Esophagus muscularis mucosa (tissue), 3 donors: ENCODE measurements at regions not wholly inside any gene's neighbourhood (a gene's known extent, or its start where the extent isn't known, plus 50 kb on each side); places are given as distances from the start of the nearest gene placed in this dataset.

Source experiments
- POLR2A ChIP-seq: fragments of 450-650 bp; IDR thresholded peaks from one replicate; pipeline ENCODE4 v1.6.1; 2017; ENCODE audit warnings: antibody characterized with exemption, moderate library complexity, mild to moderate bottlenecking, low read depth
- TF ChIP-seq, protein P1 (sequence below), 3 experiments: fragments of 200-600 bp in 2 of 3; fragments of 450-650 bp in 1 of 3; sonication (generic) in 2 of 3; IDR thresholded peaks; one replicate each; pipeline ENCODE4 v1.5.1; 2017 to 2019; ENCODE audit warnings: antibody characterized with exemption in 3 of 3, mild to moderate bottlenecking in 2 of 3, moderate library complexity in 1 of 3

DNA sequence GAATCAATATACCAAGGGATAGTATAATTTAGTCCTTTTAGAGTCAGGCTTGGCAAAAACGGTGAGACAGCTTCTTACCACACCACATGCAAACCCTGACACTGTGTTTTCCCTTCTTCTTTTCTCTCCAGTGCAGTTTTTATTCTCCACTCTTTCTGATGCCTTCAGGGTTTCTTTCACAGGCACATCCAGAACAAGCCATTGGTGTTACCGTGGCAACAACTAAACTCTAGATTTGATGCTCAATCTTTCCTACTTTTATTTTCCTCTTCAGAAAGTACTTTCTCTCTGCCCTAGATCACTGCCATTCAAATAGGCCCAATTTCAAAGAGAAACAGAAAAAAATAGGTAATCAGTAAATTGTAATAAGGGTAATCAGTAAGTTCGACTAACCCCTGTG is 469.8 kb upstream of the POT1 start:
- TF ChIP-seq, protein P1, sequence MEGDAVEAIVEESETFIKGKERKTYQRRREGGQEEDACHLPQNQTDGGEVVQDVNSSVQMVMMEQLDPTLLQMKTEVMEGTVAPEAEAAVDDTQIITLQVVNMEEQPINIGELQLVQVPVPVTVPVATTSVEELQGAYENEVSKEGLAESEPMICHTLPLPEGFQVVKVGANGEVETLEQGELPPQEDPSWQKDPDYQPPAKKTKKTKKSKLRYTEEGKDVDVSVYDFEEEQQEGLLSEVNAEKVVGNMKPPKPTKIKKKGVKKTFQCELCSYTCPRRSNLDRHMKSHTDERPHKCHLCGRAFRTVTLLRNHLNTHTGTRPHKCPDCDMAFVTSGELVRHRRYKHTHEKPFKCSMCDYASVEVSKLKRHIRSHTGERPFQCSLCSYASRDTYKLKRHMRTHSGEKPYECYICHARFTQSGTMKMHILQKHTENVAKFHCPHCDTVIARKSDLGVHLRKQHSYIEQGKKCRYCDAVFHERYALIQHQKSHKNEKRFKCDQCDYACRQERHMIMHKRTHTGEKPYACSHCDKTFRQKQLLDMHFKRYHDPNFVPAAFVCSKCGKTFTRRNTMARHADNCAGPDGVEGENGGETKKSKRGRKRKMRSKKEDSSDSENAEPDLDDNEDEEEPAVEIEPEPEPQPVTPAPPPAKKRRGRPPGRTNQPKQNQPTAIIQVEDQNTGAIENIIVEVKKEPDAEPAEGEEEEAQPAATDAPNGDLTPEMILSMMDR (IDR thresholded peaks at IDR 0.05): no peak
- no peak for TF ChIP-seq POLR2A
